ENCODE measurements at regions not wholly inside any gene's neighbourhood (a gene's known extent, or its start where the extent isn't known, plus 50 kb on each side); places are given as distances from the start of the nearest gene placed in this dataset.

- no peak overlapping the region for H3K9ac ChIP-seq (ENCODE audit: low read depth, low read length)
- no peaks in the 10 kb centered on the region for H3K4me1 ChIP-seq (ENCODE audit: insufficient read depth, low read length)
- no peak overlapping the region for H3K4me2 ChIP-seq (ENCODE audit: insufficient read depth, low read length)
- DNase-seq: no peak
- no peak for ATAC-seq (ENCODE audit: insufficient read depth, low read depth)
- no peaks in the 10 kb centered on the region for H3K36me3 ChIP-seq (ENCODE audit: insufficient read depth, low read length)
- no peak overlapping the region for H2AFZ ChIP-seq (ENCODE audit: low read depth, low read length)
- H3K79me2 ChIP-seq (ENCODE audit: insufficient read depth, low read length): no peaks in the 10 kb centered on the region
- H3K9me3 ChIP-seq (ENCODE audit: insufficient read depth, low read length, severe bottlenecking): no peaks in the 10 kb centered on the region
- TF ChIP-seq EZH2 (IDR thresholded peaks at IDR 0.05; ENCODE audit: borderline replicate concordance, low read depth, low read length, severe bottlenecking) (no peak), CTCF (IDR thresholded peaks at IDR 0.05; ENCODE audit: borderline replicate concordance, extremely low read depth, low read length, poor library complexity, severe bottlenecking) (no peak)
- no peak overlapping the region for H3K27ac ChIP-seq (ENCODE audit: low read length)
- H3K4me3 ChIP-seq (ENCODE audit: low read depth in 1 of 2, low read length in 2 of 2): no peak overlapping the region
- H3K27me3 ChIP-seq (ENCODE audit: insufficient read depth, low read length, poor library complexity): peaks cover 6% of the 10 kb centered on the region
- no peaks in the 10 kb centered on the region for H4K20me1 ChIP-seq (ENCODE audit: insufficient read depth, low read length)
Measured at GRCh38 chr1:227378871-227379554, 60.7 kb upstream of the CDC42BPA start.

GRCh38 chr1:227378181-227378580 lies 59.9 kb upstream of the CDC42BPA start:
- Histone ChIP-seq H3K4me2 (ENCODE audit: insufficient read depth, low read length) (no peak overlapping the region), H3K9ac (ENCODE audit: low read depth, low read length) (no peak overlapping the region), H3K9me3 (ENCODE audit: insufficient read depth, low read length, severe bottlenecking) (no peaks in the 10 kb centered on the region), H3K27me3 (ENCODE audit: insufficient read depth, low read length, poor library complexity) (peaks cover 6% of the 10 kb centered on the region), H3K27ac (ENCODE audit: low read length) (no peak overlapping the region), H3K4me1 (ENCODE audit: insufficient read depth, low read length) (no peaks in the 10 kb centered on the region), H4K20me1 (ENCODE audit: insufficient read depth, low read length) (no peaks in the 10 kb centered on the region), H3K79me2 (ENCODE audit: insufficient read depth, low read length) (no peaks in the 10 kb centered on the region), H3K4me3 (ENCODE audit: low read depth in 1 of 2, low read length in 2 of 2) (no peak overlapping the region), H3K36me3 (ENCODE audit: insufficient read depth, low read length) (no peaks in the 10 kb centered on the region), H2AFZ (ENCODE audit: low read depth, low read length) (no peak overlapping the region)
- TF ChIP-seq CTCF (IDR thresholded peaks at IDR 0.05; ENCODE audit: borderline replicate concordance, extremely low read depth, low read length, poor library complexity, severe bottlenecking) (no peak), EZH2 (IDR thresholded peaks at IDR 0.05; ENCODE audit: borderline replicate concordance, low read depth, low read length, severe bottlenecking) (no peak)
- DNase-seq: no peak
- ATAC-seq (ENCODE audit: insufficient read depth, low read depth): no peak

- Histone ChIP-seq H3K4me1 (ENCODE audit: insufficient read depth, low read length) (no peaks in the 10 kb centered on the region), H3K79me2 (ENCODE audit: insufficient read depth, low read length) (no peaks in the 10 kb centered on the region), H3K4me2 (ENCODE audit: insufficient read depth, low read length) (no peak overlapping the region), H3K36me3 (ENCODE audit: insufficient read depth, low read length) (no peaks in the 10 kb centered on the region), H3K4me3 (ENCODE audit: low read depth in 1 of 2, low read length in 2 of 2) (no peak overlapping the region), H2AFZ (ENCODE audit: low read depth, low read length) (no peak overlapping the region), H3K9me3 (ENCODE audit: insufficient read depth, low read length, severe bottlenecking) (no peaks in the 10 kb centered on the region), H3K9ac (ENCODE audit: low read depth, low read length) (no peak overlapping the region), H3K27me3 (ENCODE audit: insufficient read depth, low read length, poor library complexity) (peaks cover 6% of the 10 kb centered on the region), H4K20me1 (ENCODE audit: insufficient read depth, low read length) (no peaks in the 10 kb centered on the region), H3K27ac (ENCODE audit: low read length) (no peak overlapping the region)
- DNase-seq (no peak), ATAC-seq (ENCODE audit: insufficient read depth, low read depth) (no peak)
- TF ChIP-seq CTCF (IDR thresholded peaks at IDR 0.05; ENCODE audit: borderline replicate concordance, extremely low read depth, low read length, poor library complexity, severe bottlenecking): no peak
- TF ChIP-seq EZH2 (IDR thresholded peaks at IDR 0.05; ENCODE audit: borderline replicate concordance, low read depth, low read length, severe bottlenecking): no peak
Measured at GRCh38 chr1:227374846-227375245, 56.6 kb upstream of the CDC42BPA start.

Measured in DND-41 (cell line).